Smooth muscle cell (in vitro differentiated cells): ENCODE measurements at regions not wholly inside any gene's neighbourhood (a gene's known extent, or its start where the extent isn't known, plus 50 kb on each side); places are given as distances from the start of the nearest gene placed in this dataset.
A peak's percentile ranks its signal among the peaks of the same experiment; 100 is the strongest.

Experiments
- DNase-seq: peaks from one replicate; lab custom pipeline; 2025; ENCODE audit not compliant: unreplicated experiment; lab: John Stamatoyannopoulos, UW
- H2AFZ ChIP-seq: fragments of 200-600 bp; sonication (generic); 2 replicates; pipeline ENCODE4 v1.6.0; 2016; ENCODE audit warnings: antibody characterized with exemption, low read depth, mild to moderate bottlenecking
- H3F3A ChIP-seq: fragments of 200-600 bp; sonication (generic); 2 replicates; pipeline ENCODE4 v1.6.0; 2017; ENCODE audit warnings: antibody characterized with exemption, low read depth
- H3K27ac ChIP-seq: fragments of 200-600 bp; sonication (generic); 2 replicates; pipeline ENCODE4 v1.5.1; 2016; ENCODE audit warnings: low read depth, mild to moderate bottlenecking
- H3K27me3 ChIP-seq: fragments of 200-600 bp; sonication (generic); 2 replicates; pipeline ENCODE4 v1.6.1; 2016; ENCODE audit warnings: low read depth, mild to moderate bottlenecking
- H3K36me3 ChIP-seq: fragments of 200-600 bp; sonication (generic); 2 replicates; pipeline ENCODE4 v1.5.1; 2016; ENCODE audit warnings: low read depth
- H3K4me1 ChIP-seq: fragments of 200-600 bp; sonication (generic); 2 replicates; pipeline ENCODE4 v1.5.1; 2016; ENCODE audit warnings: low read depth
- H3K4me2 ChIP-seq: fragments of 200-600 bp; sonication (generic); 2 replicates; pipeline ENCODE4 v1.6.0; 2016; ENCODE audit warnings: mild to moderate bottlenecking
- H3K4me3 ChIP-seq: fragments of 200-600 bp; sonication (generic); 2 replicates; pipeline ENCODE4 v1.5.1; 2016; ENCODE audit warnings: mild to moderate bottlenecking
- H3K79me2 ChIP-seq: fragments of 200-600 bp; sonication (generic); 2 replicates; pipeline ENCODE4 v1.6.0; 2016; ENCODE audit warnings: low read depth, mild to moderate bottlenecking
- H3K9ac ChIP-seq: fragments of 200-600 bp; sonication (generic); 2 replicates; pipeline ENCODE4 v1.6.0; 2016; ENCODE audit warnings: low read depth
- H3K9me3 ChIP-seq: fragments of 200-600 bp; sonication (generic); replicated peaks from 2 replicates; pipeline ENCODE4 v1.5.1; 2016; ENCODE audit warnings: low read depth
- H4K20me1 ChIP-seq: fragments of 200-600 bp; sonication (generic); 2 replicates; pipeline ENCODE4 v1.6.0; 2016; ENCODE audit warnings: low read depth
- CTCF ChIP-seq: fragments of 200-600 bp; sonication (generic); IDR thresholded peaks from 2 replicates; pipeline ENCODE4 v1.5.1; 2017; ENCODE audit warnings: borderline replicate concordance, mild to moderate bottlenecking, antibody characterized with exemption; ENCODE audit not compliant: insufficient read depth, poor library complexity, severe bottlenecking
- WGBS: methylation state at CpG from one replicate; pipeline ENCODE4 v1.1.7; 2016; ENCODE audit warnings: low lambda C conversion rate; 5-methylcytosine and 5-hydroxymethylcytosine counted together

DNA sequence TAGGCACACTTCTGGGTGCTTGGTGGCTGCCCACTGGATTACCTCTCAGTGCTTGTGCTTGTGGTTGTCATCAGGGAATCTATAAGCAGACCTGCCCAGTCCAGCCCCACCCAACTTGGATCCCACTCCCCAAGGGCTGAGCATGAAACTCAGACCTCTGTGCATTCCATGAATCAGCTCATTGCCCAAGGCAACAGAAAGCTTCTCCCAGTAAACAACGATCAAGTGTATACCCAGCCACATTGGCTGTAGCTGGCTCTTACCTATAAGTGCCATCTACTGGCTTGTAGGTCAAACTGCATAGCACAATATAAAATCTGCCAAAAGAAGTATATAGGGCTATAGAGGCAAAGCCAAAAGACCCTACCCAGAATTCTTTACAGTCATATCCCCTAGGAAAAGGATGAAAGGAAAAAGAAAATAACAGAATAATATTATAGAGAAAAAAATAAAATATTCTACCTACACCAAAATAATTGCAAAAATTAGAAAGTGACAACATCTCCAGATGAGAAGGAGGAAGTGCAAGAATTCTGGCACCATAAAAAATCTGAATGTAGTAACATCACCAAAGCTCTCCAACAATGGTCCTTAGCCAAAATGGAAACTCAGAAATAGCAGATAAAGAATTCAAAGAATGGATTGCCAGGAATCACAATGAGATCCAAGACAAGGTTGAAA, 321.0 kb upstream of the TRPC7 start:
- Histone ChIP-seq H3K9ac (no peak overlapping the region), H3K27me3 (no peaks in the 10 kb centered on the region), H3K36me3 (no peaks in the 10 kb centered on the region), H3K4me3 (no peak overlapping the region), H2AFZ (no peak overlapping the region), H3K27ac (no peak overlapping the region), H3K79me2 (no peaks in the 10 kb centered on the region), H3F3A (no peaks in the 10 kb centered on the region), H3K4me2 (no peak overlapping the region), H3K9me3 (peaks cover 13% of the 10 kb centered on the region), H3K4me1 (no peaks in the 10 kb centered on the region), H4K20me1 (no peaks in the 10 kb centered on the region)
- DNase-seq, result no peak
- TF ChIP-seq CTCF, result peak; percentile 39
- 40% methylated on average over 1 of the region's 1 CpG for WGBS

- Histone ChIP-seq H3K4me3 (no peak overlapping the region), H3K79me2 (no peaks in the 10 kb centered on the region), H3F3A (peaks cover 4% of the 10 kb centered on the region), H3K27ac (no peak overlapping the region), H3K36me3 (no peaks in the 10 kb centered on the region), H3K4me1 (peaks cover 9% of the 10 kb centered on the region), H3K27me3 (no peaks in the 10 kb centered on the region), H2AFZ (peak overlapping the region; percentile 12), H3K4me2 (no peak overlapping the region), H3K9ac (no peak overlapping the region), H3K9me3 (no peaks in the 10 kb centered on the region), H4K20me1 (no peaks in the 10 kb centered on the region)
- TF ChIP-seq CTCF, result no peak
- 0% methylated on average over 1 of the region's 1 CpG for WGBS
- no peak for DNase-seq
Observed at GRCh38 chr5:136682986-136683385, 317.6 kb upstream of the TRPC7 start.

- DNase-seq, result no peak
- Histone ChIP-seq H3K27me3 (no peaks in the 10 kb centered on the region), H3K9ac (no peak overlapping the region), H3K27ac (peak overlapping the region; percentile 84), H3K4me3 (no peak overlapping the region), H3K9me3 (no peaks in the 10 kb centered on the region), H3K4me2 (peak overlapping the region; percentile 42), H3K4me1 (peaks cover 9% of the 10 kb centered on the region), H4K20me1 (no peaks in the 10 kb centered on the region), H3K36me3 (no peaks in the 10 kb centered on the region), H3F3A (peaks cover 18% of the 10 kb centered on the region), H3K79me2 (no peaks in the 10 kb centered on the region), H2AFZ (no peak overlapping the region)
- no peak for TF ChIP-seq CTCF
- whole genome bisulfite sequencing, result 21% methylated on average over 9 of the region's 9 CpGs
Observed at GRCh38 chr5:136679233-136679632, 313.9 kb upstream of the TRPC7 start.

GRCh38 chr5:136677217-136677616, 311.9 kb upstream of the TRPC7 start:
- no peaks in the 10 kb centered on the region for H3K27me3 ChIP-seq
- no peak overlapping the region for H3K4me3 ChIP-seq
- peak overlapping the region; percentile 44 for H2AFZ ChIP-seq
- H3K27ac ChIP-seq, result peak overlapping the region; percentile 84
- H3K4me2 ChIP-seq, result peak overlapping the region; percentile 56
- peak overlapping the region; percentile 47 for H3K9ac ChIP-seq
- DNase-seq, result no peak
- no peaks in the 10 kb centered on the region for H4K20me1 ChIP-seq
- TF ChIP-seq CTCF, result no peak
- peaks cover 18% of the 10 kb centered on the region for H3F3A ChIP-seq
- no peaks in the 10 kb centered on the region for H3K36me3 ChIP-seq
- H3K4me1 ChIP-seq, result peaks cover 9% of the 10 kb centered on the region
- H3K9me3 ChIP-seq, result no peaks in the 10 kb centered on the region
- 44% methylated on average over 3 of the region's 3 CpGs for WGBS
- no peaks in the 10 kb centered on the region for H3K79me2 ChIP-seq
